Nephron (organoid): ENCODE measurements at regions not wholly inside any gene's neighbourhood (a gene's known extent, or its start where the extent isn't known, plus 50 kb on each side); places are given as distances from the start of the nearest gene placed in this dataset.
A peak's percentile ranks its signal among the peaks of the same experiment; 100 is the strongest.

Experiments used
- H3K27ac Mint-ChIP-seq, 3 experiments: 2 replicates each; pipeline ENCODE4 v1.8.0; 2020; ENCODE audit warnings: mixed read lengths in 3 of 3, mild to moderate bottlenecking in 2 of 3, moderate library complexity in 1 of 3
- H3K27me3 Mint-ChIP-seq: 2 replicates; pipeline ENCODE4 v1.8.0; 2021; ENCODE audit warnings: low read depth, mild to moderate bottlenecking, moderate library complexity, mixed read lengths
- H3K36me3 Mint-ChIP-seq: 2 replicates; pipeline ENCODE4 v1.8.0; 2020; ENCODE audit warnings: low read depth, mixed read lengths
- H3K4me1 Mint-ChIP-seq: 2 replicates; pipeline ENCODE4 v1.8.0; 2020; ENCODE audit warnings: mixed read lengths
- H3K4me3 Mint-ChIP-seq, 3 experiments: 2 replicates each; pipeline ENCODE4 v1.8.0; 2020; ENCODE audit warnings: mild to moderate bottlenecking in 3 of 3, mixed read lengths in 3 of 3, moderate library complexity in 2 of 3
- H3K9me3 Mint-ChIP-seq: 2 replicates; pipeline ENCODE4 v1.8.0; 2020; ENCODE audit warnings: mixed read lengths
- TF ChIP-seq, protein P1 (sequence below), 3 experiments: fragments of 200-600 bp; sonication (generic); IDR thresholded peaks; one replicate each; pipeline ENCODE4 v1.5.0; 2021; ENCODE audit warnings: antibody characterized with exemption in 3 of 3; ENCODE audit not compliant: unreplicated experiment in 3 of 3

DNA sequence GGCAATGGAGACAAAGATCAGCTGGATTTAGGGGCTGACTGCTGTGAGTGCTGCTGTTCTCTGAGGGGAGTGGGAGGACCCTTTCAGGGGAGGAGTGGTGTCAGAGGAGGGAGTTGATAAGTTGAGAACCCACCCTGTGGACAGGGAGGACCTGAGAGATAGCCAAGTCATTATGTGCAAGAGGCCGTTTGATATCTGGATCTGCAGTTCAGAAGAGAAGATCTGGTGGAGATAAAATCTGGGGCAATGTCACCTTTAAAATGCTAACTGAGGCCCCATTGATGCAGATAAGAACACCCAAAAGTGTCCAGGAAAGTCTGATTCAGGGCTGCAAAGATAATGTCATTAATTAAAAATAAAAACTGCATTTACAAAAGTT, 256.1 kb upstream of the HES1 start:
- Mint-ChIP-seq H3K9me3 (peaks cover 5% of the 10 kb centered on the region), H3K4me1 (peaks cover 19% of the 10 kb centered on the region), H3K27me3 (peaks cover 46% of the 10 kb centered on the region), H3K36me3 (no peaks in the 10 kb centered on the region), H3K27ac (peak overlapping the region in 1 of 3 experiments; percentile 8), H3K4me3 (no peak overlapping the region)
- TF ChIP-seq, protein P1, sequence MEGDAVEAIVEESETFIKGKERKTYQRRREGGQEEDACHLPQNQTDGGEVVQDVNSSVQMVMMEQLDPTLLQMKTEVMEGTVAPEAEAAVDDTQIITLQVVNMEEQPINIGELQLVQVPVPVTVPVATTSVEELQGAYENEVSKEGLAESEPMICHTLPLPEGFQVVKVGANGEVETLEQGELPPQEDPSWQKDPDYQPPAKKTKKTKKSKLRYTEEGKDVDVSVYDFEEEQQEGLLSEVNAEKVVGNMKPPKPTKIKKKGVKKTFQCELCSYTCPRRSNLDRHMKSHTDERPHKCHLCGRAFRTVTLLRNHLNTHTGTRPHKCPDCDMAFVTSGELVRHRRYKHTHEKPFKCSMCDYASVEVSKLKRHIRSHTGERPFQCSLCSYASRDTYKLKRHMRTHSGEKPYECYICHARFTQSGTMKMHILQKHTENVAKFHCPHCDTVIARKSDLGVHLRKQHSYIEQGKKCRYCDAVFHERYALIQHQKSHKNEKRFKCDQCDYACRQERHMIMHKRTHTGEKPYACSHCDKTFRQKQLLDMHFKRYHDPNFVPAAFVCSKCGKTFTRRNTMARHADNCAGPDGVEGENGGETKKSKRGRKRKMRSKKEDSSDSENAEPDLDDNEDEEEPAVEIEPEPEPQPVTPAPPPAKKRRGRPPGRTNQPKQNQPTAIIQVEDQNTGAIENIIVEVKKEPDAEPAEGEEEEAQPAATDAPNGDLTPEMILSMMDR (IDR thresholded peaks at IDR 0.05; ENCODE audit: unreplicated experiment in 3 of 3), result no peak

DNA sequence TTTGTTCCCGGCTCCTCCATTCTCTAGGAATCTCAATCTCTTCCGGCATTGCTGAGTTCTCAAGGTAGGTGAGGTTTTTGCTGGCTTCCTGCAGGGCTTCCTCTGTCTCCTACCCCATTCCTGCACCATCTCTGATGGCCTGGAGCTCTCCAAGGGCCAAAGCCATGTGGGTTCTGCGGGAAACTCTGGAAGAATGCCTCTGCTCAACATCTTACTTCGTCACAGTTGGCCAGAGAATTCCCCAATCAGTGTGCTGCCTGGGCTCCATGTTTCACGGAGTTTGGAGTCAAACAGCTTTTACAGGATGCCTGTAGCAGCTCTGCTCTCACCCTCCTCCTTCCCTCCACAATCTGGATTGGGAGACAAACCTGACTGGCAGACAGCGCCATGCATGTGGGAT, 253.9 kb upstream of the HES1 start:
- TF ChIP-seq, protein P1 (IDR thresholded peaks at IDR 0.05; ENCODE audit: unreplicated experiment in 3 of 3), result no peak
- peaks cover 13% of the 10 kb centered on the region for H3K9me3 Mint-ChIP-seq
- H3K4me3 Mint-ChIP-seq, result no peak overlapping the region
- no peak overlapping the region for H3K27ac Mint-ChIP-seq
- peaks cover 4% of the 10 kb centered on the region for H3K36me3 Mint-ChIP-seq
- peaks cover 7% of the 10 kb centered on the region for H3K4me1 Mint-ChIP-seq
- peaks cover 40% of the 10 kb centered on the region for H3K27me3 Mint-ChIP-seq

DNA sequence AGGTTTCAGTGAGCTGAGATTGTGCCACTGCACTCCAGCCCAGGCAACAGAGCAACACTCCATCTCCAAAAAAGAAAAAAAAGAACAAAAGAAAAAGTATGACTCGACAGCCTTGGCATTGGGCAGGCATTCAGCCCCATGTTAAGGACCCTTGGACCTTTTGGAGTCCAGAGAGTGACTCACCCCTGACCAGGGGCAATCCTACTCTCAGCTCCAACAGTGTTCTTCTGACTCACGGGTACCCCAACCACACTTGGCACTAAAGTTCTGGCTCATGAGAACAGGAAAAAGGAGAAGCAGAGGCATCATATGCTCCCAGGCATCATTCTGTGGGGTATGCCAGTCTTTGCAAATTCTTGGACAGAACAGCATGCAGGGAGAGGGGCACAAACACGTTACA, 252.4 kb upstream of the HES1 start:
- TF ChIP-seq, protein P1 (IDR thresholded peaks at IDR 0.05; ENCODE audit: unreplicated experiment in 3 of 3), result no peak

DNA sequence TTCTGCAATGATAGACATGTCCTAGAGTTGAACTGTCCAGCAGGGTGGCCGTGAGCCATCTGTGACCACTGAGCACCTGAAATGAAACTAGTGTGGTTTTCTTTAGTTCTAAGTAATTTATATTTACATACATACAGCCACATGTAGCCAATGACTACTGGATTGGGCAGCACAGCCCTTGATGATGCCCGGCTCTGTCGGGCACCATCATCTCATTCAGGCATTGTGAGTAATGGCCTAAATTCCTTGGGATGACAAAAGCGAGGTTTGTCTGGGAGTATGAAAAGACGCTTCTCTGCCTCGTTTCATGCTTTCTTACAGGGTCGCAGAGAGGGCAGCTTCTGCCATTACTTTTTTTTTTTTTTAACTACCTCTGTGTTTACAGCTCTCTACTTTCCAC, 251.9 kb upstream of the HES1 start:
- TF ChIP-seq, protein P1 (IDR thresholded peaks at IDR 0.05; ENCODE audit: unreplicated experiment in 3 of 3), result no peak
- H3K4me3 Mint-ChIP-seq, result no peak overlapping the region
- H3K27me3 Mint-ChIP-seq, result peaks cover 32% of the 10 kb centered on the region
- H3K27ac Mint-ChIP-seq, result peak overlapping the region in 1 of 3 experiments; percentile 34
- peaks cover 7% of the 10 kb centered on the region for H3K4me1 Mint-ChIP-seq
- H3K36me3 Mint-ChIP-seq, result peaks cover 4% of the 10 kb centered on the region
- peaks cover 13% of the 10 kb centered on the region for H3K9me3 Mint-ChIP-seq

More for the DNA sequence above, 252.4 kb upstream of the HES1 start:
- Mint-ChIP-seq H3K27ac (no peak overlapping the region), H3K4me3 (no peak overlapping the region), H3K9me3 (peaks cover 13% of the 10 kb centered on the region), H3K27me3 (peaks cover 33% of the 10 kb centered on the region), H3K36me3 (peaks cover 4% of the 10 kb centered on the region), H3K4me1 (peaks cover 7% of the 10 kb centered on the region)

DNA sequence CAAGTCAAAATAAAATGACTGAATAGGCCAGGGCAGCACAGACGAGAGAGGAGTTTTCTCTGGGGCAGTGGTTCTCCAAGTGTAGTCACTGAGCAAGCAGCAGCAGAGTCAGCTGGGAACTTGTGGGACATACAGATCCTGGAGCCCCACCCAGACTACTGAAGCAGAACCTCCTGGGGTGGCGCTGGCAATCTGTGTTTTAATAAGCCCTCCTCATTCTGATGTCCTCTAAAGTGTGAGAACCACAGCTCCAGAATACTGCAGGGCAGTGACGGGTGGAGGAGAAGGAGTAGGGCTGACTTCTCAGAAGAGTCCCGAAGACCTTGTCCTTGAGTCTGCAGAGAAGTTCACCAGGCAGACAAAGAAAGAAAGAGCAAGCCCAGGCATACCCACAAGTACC, 251.3 kb upstream of the HES1 start:
- peaks cover 5% of the 10 kb centered on the region for H3K4me1 Mint-ChIP-seq
- H3K27ac Mint-ChIP-seq, result peak overlapping the region in 1 of 3 experiments; percentile 34
- no peak overlapping the region for H3K4me3 Mint-ChIP-seq
- peaks cover 30% of the 10 kb centered on the region for H3K27me3 Mint-ChIP-seq
- H3K36me3 Mint-ChIP-seq, result peaks cover 4% of the 10 kb centered on the region
- TF ChIP-seq, protein P1 (IDR thresholded peaks at IDR 0.05; ENCODE audit: unreplicated experiment in 3 of 3), result no peak
- H3K9me3 Mint-ChIP-seq, result peaks cover 13% of the 10 kb centered on the region

DNA sequence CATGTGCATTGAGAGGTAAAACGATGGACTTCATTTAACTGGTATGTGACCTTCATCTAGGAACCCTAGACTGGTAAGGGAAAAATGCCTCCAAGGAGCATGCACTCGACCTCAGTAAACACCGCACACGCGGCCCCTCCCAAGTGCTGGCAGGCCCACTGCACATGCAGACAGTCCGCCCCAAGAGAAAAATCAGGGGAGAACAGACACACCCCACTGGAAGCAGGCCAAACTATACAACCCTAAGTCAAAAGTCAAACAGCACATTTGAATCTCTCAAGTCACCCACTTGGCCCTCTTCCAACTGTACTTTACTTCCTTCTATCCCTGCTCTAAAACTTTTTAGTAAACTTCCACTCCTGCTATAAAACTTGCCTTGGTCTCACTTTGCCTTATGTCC, 250.1 kb upstream of the HES1 start:
- no peaks in the 10 kb centered on the region for H3K4me1 Mint-ChIP-seq
- H3K4me3 Mint-ChIP-seq, result no peak overlapping the region
- peaks cover 4% of the 10 kb centered on the region for H3K36me3 Mint-ChIP-seq
- no peak overlapping the region for H3K27ac Mint-ChIP-seq
- H3K9me3 Mint-ChIP-seq, result peaks cover 13% of the 10 kb centered on the region
- TF ChIP-seq, protein P1 (IDR thresholded peaks at IDR 0.05; ENCODE audit: unreplicated experiment in 3 of 3), result no peak
- H3K27me3 Mint-ChIP-seq, result peaks cover 23% of the 10 kb centered on the region
